HG02642 (cell line): ENCODE measurements at regions not wholly inside any gene's neighbourhood (a gene's known extent, or its start where the extent isn't known, plus 50 kb on each side); places are given as distances from the start of the nearest gene placed in this dataset.

ENCODE experiments used
- ATAC-seq: cut with Tn5 transposase; IDR thresholded peaks from one replicate; pipeline ENCODE4 v1.9.1; 2021; ENCODE audit warnings: mild to moderate bottlenecking; ENCODE audit not compliant: unreplicated experiment, poor library complexity

DNA sequence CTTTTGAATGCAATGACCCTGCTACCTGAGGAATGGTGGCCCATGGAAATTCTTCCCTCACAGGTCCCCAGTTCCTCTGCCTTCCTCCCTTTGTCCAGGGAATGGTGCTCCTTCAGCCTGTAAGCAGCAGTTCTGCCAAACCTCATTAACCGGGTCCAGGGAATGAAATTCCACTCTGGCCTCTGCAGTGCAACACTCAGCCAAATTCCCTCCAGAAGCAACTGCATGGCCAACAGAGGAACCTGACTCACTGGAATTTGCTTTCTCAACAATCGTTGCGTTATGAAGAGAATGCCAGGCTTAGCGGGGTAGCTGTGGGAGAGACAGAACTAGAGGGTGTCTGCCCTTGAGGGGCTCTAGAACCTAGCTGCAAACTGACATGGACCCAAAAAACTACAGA, 449.4 kb upstream of the PROK2 start:
- ATAC-seq, result no peak

- ATAC-seq, result no peak
Observed at GRCh38 chr3:72233571-72233970, 448.6 kb upstream of the PROK2 start.

DNA sequence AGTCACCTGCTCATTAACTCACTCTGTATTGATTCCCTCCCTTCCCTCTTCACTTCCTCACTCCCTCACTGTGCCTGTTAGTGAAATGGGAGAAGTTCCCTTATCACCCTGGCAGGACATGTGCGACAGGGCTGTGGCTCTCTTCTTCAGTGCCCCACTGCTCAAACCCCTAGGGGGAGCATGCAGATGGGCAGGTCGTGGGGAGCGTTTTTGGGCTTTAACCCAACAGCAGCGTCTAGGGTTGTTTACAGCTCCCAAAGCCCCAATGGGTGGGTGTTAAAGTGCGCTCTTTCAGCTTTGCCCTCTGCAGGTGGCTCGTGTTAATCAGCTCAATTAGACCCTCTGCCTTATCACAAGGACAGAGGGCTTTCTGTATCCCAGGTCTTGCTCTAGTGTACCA, 447.8 kb upstream of the PROK2 start:
- ATAC-seq, result no peak

DNA sequence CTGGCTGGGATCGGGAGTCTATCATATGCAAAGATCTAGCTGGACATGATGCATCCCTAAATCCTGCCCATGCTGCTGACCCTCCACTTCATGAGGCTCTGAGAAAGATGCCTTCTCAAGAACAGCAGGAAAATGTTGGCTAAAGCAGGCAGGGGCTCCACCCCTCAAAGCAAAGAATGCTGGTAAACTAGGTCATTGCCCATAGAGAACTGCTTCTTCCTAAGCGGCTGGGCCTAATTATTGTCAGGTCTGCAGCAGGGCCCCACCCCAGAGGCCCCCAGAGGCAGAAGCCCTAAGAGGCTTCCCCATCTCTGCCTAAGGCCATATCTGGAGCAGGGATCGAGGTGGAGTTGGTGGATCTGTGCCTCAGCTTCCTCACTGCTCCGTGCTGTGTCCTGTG, 447.4 kb upstream of the PROK2 start:
- ATAC-seq, result no peak

- no peak for ATAC-seq
Observed at GRCh38 chr3:72231439-72232196, 446.7 kb upstream of the PROK2 start.

- no peak for ATAC-seq
Observed at GRCh38 chr3:72230774-72231379, 445.9 kb upstream of the PROK2 start.

DNA sequence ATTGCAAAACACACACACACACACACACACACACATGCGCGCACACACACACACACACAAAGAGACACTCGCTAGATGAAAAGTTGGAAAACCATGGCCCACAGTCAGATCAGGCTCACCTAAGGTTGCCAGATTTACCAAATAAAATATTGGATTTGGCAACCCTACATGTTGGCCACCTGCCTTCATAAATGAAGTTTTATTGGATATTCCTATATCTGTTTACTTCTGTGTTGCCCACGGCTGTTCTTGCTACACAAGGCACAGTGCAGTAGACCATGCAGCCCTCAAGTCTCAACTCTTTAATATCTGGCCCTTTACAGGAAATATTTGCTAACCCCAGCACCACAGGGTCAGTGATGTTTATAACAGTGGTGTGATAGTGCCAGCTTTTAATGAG, 445.0 kb upstream of the PROK2 start:
- no peak for ATAC-seq

GRCh38 chr3:72227486-72228070, 442.6 kb upstream of the PROK2 start:
- no peak for ATAC-seq

DNA sequence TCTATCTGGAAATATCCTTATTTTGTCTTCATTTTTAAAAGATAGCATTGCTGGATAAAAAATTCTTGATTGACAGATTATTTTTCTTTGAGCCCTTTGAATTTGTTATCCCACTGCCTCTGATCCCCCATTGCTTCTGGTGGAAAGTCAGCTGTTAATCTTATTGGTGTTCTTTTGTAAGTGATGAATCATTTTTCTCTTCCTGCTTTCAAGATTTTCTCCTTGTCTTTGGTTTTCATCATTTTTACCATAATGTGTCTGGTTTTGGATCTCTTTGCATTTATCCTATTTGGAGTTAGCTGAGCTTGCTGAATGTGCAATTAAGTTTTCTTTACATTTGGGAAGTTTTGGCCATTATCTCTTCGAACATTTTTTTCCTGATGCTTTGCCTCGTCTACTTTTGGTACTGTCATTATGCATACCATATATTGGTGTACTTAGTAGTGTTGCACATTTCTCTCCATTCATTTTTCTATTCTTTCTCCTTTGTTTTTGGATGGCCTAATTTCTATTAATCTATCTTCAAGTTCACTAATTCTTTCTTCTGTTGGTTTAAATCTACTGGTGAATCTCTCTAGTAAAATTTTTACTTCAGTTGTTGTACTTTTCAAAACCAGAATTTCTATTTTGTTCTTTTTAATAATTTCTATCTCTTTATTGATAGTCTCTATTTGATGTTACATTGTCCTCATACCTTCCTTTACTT, 440.0 kb upstream of the PROK2 start:
- no peak for ATAC-seq

- no peak for ATAC-seq
Observed at GRCh38 chr3:72223628-72224027, 438.7 kb upstream of the PROK2 start.

- no peak for ATAC-seq
Observed at GRCh38 chr3:72223116-72223515, 438.2 kb upstream of the PROK2 start.

- no peak for ATAC-seq
Observed at GRCh38 chr3:72222410-72222809, 437.5 kb upstream of the PROK2 start.

- ATAC-seq, result no peak
Observed at GRCh38 chr3:72220946-72221345, 436.0 kb upstream of the PROK2 start.

DNA sequence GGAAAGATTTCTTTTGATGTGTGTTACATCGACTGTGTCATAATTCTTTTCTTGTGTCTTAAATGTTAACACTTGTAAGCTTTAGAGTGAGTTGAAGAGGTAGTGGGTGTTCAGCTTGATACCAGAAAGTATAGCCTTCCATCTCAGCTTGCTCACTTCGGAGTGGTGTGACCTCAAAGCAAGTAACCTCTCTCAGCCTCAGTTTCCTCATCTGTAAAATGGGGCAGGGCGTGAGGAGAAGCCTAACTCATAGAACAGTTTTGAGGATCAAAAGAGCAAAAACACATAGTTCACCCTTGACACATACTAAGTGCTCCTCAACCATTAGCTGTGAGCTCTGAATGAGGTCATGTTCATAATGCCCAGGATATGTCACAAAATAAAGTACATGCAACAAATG, 434.8 kb upstream of the PROK2 start:
- no peak for ATAC-seq

GRCh38 chr3:72217570-72217969, 432.6 kb upstream of the PROK2 start:
- no peak for ATAC-seq

GRCh38 chr3:72214066-72214951, 429.4 kb upstream of the PROK2 start:
- no peak for ATAC-seq

DNA sequence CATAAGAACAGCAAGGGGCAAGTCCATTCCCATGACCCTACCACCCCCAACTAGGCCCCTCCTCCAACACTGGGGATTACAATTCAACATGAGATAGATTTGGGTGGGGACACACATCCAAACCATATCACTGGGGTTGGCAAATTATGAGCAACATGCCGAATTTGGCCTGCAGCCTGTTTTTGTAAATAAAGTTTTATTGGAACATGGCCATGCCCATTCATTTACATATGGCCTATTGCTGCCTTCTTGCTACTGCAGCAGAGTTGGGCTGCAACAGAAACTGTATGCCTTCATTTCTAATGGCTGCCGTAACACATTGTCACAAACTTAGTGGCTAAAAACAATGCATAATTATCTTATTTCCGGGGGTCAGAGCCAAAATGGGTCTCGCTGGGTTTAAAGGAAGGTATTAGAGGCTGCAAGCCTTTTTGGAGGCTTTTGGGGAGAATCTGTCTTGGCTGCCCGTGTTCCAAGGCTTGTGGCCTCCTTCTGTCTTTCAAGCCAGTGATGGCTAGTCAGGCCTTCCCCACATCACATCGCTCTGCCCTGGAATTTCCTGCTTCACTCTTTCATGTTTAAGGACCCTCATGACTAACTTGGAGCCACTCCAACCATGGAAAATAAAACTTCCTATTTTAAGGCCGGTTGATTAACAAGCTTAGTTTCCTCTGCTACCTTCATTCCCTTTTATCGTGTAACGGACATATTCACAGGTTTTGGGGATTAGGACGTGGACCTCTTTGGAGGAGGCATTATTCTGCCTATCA, 428.5 kb upstream of the PROK2 start:
- ATAC-seq, result no peak

GRCh38 chr3:72212396-72212795, 427.4 kb upstream of the PROK2 start:
- ATAC-seq, result no peak

DNA sequence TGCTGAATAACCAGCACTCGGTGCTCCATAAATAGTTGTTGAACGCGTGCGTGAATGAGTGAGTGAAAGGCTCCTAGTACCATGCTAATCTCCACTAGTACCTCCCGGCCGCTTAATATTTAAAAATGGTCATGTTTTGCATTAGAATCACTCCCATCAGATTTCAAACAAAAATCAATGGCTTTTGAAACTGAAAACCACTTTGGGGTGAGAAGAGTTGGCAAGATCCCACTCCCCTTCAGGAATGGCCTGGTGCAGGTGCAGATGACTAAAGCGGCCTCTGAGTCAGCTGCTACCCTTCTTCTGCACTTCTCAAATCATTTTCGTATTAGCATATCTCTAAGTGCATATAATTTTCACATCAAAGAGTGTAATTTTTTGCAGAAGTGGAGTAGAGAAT, 425.3 kb upstream of the PROK2 start:
- no peak for ATAC-seq
